ENCODE measurements at regions not wholly inside any gene's neighbourhood (a gene's known extent, or its start where the extent isn't known, plus 50 kb on each side); places are given as distances from the start of the nearest gene placed in this dataset.
"Not testable (repeated sequence)": the region's sequence is repeated elsewhere in the genome, so short reads cannot be mapped to it uniquely, and the experiment has no call there.

DNA sequence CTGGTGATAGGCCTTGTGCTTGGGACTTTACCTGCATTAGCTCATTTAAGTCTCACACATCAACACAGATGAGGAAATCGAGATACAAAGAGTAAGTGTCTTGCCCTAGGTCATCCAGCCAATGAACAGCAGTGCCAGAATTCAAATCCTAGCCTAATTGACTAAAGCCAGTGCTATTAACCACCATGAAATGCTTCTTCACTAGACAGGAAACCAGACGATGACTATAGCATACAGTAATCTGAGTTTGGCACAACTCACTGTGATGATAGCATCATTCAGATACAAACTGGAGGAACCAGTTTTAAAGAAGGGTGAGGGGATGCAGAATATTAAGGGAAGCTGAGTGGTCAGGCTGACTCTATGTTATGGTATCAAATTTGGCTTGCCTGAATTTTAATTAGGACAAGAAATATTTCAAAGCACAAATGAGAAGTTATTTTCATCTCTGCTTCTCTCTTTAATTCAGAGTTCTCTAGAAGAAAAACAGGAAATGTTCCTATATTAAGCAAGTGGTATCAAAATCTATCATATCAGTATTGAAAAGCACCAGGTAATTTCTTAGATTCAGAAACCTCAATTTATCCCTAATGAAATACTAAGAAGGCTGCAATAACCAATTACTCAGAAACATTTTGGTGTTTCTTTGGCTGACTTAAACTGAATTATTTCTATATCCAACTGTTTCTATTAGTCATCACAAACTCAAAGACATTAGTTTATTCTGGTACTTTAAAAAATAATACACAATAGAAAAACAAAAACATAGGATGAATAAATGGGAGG lies 147.0 kb upstream of the RASA1 start:
- ATAC-seq, result no peak
- intact Hi-C loops (cut with DNase I, micrococcal nuclease), result no loop called here
- DNase-seq, result no peak

DNA sequence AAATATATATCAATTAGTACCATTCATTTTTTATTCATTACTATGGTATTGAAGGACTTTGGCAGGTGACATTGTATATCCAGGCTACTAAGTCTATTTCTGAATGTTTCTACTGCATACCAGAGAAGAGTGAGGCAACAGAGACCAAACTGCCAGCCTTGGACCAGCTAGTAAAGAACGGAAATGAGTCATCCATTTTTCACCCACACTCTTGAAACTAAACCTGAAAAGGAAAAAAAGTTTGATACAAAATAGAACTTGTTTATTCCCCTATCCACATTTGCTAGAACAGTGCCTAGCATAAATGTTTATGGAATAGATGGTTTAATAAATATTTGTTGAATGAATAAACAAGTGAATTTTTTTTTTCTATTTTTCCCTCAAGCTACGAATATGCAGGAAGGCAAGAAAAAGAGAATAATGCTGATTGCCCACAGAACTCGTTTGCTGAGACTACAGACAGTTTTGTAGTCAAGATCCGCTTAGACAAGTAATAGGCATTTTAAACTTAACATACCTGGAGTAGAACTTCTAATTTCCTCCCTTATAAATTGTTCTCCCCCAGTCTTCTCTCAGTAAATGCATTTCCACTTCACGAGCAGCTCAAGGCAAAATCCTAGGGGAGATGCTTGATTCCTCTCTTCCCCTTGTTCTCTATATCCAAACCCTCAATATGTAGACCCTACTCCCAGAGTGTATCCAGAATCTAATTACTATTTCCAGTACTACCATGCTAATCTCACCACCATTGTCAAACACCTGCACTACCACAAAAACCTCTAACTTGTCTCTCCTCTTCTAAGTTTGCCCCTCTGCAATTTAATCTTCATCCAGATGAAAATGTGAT lies 146.2 kb upstream of the RASA1 start:
- intact Hi-C loops (cut with DNase I, micrococcal nuclease), result no loop called here
- ATAC-seq (peak; percentile 19), DNase-seq (no peak)

DNA sequence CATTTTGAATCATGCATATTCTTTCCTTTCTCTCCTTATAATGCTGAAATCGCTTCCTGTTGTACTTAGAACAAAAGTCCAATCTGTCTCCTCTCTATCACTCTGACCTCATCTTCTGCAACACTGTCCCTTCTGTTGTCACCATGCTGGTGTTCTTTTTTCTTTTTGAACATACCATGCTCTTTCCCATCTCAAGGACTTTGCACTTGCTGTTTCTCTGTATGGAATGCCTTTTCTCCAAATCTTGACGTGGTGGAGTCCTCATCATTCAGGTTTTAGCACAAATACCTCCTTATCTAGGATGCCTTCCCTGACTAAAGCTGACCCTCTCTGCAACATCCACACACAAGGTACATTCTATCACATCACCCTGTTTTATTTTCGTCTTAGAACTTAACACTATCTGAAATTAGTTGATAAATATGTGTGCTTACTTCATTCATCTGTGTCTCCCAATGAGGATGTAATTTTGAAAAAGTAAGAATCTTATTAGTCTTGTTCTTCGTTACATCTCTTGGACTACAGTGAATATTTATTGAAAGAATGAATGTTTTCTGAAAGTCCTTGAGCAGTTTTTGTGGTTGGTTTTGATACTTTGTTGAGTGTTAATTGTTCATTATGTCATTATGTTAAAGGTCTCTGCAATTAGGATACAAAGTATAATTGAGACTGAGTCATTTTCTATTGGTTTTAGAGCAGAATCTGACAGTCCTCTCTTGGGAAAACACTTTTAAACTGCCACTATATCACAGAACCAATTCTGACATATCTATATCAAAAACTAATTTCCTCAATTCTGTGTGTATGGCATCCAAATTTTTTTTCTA lies 145.3 kb upstream of the RASA1 start:
- DNase-seq, result no peak
- ATAC-seq, result no peak
- intact Hi-C loops (cut with DNase I, micrococcal nuclease), result no loop called here

DNA sequence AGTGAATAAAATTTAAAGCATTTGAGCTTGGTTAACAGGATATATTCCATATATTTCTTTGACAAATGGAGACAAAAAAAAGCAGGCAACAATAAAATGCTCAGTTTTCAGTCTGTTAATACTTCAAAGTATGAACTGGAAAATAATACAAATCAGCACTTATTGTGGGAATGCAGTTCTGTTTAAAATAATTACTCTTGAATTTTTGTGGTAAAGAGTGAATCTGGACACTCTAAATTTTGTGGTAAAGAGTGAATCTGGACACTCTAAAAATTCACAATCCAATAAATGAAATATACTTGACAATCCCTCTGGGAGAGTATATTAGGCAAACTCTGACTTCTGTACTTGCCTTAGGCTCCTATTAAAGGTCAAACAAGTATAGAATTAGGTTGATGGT lies 141.9 kb upstream of the RASA1 start:
- no peak for ATAC-seq
- intact Hi-C loops (cut with DNase I, micrococcal nuclease), result no loop called here
- no peak for DNase-seq

DNA sequence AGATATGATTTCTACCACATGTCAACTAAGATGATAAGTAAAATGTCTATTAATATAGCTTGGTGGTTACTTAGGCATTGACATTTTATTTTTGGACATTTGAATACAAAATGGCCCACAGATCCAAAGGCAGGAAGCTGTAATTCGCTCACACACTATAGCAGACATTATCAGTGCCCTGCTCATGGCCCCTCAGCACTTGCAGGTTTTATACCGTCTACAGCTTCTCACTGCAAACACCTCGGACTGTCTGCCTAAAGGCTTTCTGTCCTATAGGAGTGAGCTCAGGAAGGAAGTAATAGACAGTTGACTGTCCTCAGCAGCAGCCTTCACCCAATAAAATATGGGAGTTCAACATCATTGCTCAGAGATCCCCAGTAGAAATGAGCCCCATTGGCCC lies 140.8 kb upstream of the RASA1 start:
- ATAC-seq (no peak), DNase-seq (no peak)
- intact Hi-C loops (cut with DNase I, micrococcal nuclease), result no loop called here

DNA sequence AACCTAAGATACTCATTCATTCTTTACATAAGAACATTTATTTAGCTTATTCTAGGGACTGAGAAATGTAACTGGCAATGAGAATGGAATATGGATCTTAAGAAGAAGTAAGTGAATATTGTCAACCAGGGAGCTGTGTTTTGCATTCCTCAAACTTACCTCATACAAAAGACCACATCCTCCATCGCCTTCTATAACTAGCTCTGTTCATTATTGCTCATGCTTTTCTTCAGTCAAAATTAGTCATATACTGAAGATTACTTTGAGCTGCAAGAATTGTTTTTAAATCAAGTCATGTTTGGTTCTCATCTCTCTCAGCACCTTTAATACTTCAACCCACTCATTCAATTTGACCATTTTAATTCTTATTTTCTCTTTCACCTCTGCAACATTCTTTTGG lies 140.3 kb upstream of the RASA1 start:
- ATAC-seq (no peak), DNase-seq (no peak)
- intact Hi-C loops (cut with DNase I, micrococcal nuclease), result no loop called here

DNA sequence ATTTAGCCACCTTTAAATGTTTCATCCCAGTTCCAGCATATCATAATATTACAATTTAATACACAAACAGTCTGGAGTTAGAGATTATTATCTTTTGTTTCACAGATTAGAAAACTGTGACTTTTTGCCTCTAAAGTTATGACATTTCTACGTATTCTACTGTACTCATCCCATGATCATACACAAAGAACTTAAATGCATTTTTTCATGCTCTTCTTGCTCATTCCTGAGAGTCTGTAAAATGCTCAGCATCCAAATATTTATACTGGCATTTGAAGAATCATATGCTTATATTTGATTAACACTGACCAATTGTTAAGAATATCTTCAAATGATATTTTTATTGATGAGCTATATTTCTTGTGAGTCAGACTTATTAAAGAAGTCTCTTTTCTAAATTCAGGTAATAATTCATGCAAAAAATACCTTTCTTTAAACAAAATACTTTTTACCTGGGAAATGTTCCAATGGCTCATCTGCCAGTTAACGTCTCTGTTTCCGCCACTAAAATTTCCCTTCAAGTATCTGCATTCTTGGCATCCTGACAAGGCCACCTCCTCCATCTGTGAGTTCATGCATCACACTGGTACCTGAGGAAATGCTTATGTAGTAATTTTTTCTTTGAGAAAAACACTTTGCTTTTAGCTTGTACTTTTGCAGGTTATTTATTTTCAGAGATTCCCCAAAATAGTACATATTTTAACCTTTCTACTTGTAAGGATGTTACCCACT lies 139.6 kb upstream of the RASA1 start:
- DNase-seq (no peak), ATAC-seq (no peak)
- intact Hi-C loops (cut with DNase I, micrococcal nuclease), result no loop called here

DNA sequence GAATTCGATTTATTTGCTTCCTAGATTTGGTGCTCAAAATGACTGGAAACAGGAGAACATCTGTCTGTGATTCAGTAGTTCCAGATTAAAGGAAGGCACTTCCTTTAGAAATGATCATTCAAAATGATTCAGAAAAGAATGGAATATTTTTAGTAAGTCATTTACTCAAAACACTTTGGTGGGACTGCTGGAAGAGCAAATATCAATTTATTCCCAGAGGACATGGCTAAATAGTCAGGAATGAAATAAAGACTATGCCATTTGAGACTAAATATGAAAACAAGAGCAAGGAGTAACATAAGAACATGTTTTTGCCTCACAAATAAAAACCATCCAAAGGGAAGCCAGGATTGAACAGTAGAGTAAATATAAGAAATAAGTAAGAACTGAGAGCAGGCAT lies 138.6 kb upstream of the RASA1 start:
- no peak for ATAC-seq
- intact Hi-C loops (cut with DNase I, micrococcal nuclease), result no loop called here
- DNase-seq, result no peak

DNA sequence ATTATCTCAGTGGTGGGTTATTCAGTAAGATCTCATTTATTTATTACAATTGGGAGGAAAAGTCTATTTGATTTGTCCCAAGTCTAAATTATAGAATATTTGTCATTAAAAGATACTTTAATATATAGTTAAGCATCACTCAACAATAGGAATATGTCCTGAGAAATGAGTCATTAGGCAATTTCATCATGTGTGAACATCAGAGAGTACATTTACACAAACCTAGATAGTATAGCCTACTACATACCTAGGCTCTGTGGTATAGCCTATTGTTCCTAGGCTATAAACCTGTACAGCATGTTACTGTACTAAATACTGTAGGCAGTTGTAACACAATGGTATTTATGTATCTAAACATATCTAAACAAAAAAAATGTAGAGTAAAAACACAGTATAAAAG lies 135.0 kb upstream of the RASA1 start:
- DNase-seq, result no peak
- intact Hi-C loops (cut with DNase I, micrococcal nuclease), result no loop called here
- ATAC-seq, result no peak

DNA sequence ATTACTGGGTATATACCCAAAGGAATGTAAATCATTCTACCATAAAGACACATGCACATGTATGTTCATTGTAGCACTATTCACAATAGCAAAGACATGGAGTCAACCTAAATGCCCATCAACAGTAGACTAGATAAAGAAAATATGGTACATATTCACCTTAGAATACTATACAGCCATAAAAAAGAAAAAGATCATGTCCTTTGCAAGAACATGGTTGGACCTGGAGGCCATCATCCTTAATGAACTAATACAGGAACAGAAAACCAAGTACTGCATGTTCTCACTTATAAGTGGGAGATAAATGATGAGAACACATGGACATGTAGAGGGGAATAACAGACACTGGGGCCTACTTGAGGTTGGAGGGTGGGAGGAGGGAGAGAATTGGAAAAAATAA lies 133.2 kb upstream of the RASA1 start:
- intact Hi-C loops (cut with DNase I, micrococcal nuclease); ATAC-seq; DNase-seq: not testable (repeated sequence)

DNA sequence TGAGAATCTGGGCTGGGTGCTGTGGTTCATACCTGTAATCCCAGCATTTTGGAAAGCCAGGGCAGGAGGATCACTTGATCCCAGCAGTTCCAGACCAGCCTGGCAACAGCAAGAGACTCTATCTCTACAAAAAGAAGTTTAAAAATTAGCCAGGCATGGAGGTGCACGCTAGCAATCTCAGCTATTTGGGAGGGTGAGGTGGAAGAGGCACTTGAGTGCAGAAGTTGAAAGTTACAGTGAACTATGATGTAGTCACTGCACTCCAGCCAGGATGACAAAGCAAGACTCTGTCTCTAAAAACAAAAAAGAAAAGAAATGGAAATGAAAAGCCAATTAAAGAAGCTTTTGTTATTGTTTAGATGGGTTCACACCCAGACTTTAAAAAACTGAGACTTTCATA lies 131.6 kb upstream of the RASA1 start:
- DNase-seq (no peak), ATAC-seq (no peak)
- intact Hi-C loops (cut with DNase I, micrococcal nuclease), result no loop called here

DNA sequence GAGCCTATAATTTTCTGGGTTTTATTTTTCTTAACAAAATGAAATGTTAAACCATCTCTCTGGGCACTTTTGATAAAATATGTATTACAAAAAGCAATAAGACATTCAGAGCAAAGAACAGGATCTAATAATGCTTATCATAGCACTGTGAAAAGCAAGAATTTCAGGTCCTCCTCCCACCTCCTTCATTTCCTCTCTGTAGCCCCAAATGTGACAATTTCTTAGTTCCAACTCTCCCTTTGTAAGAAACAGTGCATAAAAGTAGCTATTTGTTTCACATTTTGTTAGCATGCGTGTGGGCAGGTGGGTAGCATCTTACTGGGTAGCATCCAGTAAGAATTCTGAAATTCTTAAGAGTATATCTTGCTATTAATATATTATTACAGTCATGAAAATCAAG lies 130.9 kb upstream of the RASA1 start:
- intact Hi-C loops (cut with DNase I, micrococcal nuclease), result no loop called here
- DNase-seq, result no peak
- no peak for ATAC-seq

DNA sequence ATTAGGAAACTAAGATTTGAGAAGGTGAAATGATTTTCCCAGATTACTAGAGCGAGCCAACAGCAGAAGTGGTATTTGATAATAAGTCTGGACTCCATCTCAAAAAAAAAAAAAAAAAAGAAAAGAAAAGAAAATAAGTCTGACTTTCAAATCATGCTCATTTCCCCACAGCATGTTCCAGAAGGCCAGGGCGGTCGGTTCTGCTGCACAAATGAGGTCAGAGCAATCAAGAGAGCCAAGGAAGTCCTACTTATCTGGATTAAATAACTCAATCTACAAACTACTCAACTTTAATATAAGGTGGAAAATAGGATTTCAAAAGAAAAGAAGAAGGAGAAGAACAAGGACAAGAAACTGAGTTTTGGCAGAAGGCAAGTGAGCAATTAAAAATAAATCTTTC lies 130.4 kb upstream of the RASA1 start:
- ATAC-seq (no peak), DNase-seq (no peak)
- intact Hi-C loops (cut with DNase I, micrococcal nuclease), result no loop called here

DNA sequence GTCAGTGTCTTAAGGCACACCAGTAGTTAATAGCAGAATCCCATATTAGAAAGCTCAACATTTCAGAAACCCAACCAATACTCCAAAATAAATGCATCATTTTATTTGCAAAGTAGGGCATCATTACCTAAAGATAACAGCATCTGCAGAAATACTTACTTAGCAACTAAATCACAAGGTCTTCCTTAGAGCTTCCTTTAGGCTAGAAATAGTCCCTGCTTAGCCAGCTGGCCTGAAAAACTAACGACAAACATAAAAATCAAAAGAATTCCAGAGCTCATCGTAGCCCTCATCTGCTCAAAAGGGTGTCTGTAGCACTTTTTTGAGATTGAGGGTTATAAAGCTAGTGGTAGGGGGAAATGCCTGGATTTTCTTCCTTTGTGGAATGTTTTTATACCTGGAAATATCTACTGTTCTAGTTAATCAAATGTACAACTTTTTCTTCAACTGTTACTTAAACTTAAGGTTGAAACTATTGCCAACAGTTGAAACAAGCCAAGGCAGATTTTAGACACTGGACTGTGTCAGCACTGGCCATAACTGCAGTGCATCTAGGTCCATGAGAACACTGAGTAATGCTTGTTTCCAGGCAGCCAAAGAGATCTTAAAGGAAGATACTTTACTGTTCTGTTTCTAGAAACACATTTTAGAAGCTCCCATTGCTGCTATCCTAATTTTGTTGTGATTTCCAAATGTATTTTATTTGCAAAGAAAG lies 129.4 kb upstream of the RASA1 start:
- DNase-seq (no peak), ATAC-seq (no peak)
- intact Hi-C loops (cut with DNase I, micrococcal nuclease), result no loop called here

DNA sequence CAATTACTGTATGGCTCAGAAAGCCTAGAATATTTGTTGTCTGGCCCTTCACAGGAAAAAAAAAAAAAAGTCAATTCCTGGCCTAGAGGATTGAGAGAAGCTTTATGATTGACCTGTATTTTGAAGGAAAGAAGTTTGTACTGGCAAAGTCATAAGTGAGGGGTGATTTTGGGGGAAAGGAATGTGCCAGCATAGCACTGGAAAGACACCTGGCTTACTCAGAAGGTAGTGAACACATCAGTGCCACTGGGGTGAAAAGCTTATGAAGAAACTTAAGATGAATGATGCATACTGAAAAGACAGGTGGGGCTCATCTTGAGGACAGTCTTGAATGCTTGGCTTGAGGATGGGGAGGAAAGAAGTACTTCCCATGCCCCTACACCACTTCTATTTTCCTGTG lies 127.9 kb upstream of the RASA1 start:
- intact Hi-C loops (cut with DNase I, micrococcal nuclease), result no loop called here
- DNase-seq (no peak), ATAC-seq (no peak)

DNA sequence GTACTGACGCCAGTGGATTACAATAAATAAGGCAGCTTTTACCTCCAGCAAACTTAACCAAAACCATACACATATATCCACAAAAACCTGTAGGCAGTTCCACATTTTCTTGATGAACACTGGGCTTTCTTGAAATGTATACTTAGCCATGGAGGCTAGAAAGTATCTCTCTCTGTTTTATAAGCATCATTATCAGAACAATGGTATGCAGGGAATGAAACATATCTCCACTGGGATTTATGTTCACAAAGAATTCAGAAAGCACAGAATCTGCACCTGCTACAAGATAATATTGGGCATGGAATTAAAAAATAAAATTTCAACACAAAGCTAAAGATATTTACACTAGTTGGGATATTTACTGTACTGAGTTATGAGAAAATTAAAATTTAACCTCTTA lies 126.1 kb upstream of the RASA1 start:
- no peak for ATAC-seq
- no peak for DNase-seq

DNA sequence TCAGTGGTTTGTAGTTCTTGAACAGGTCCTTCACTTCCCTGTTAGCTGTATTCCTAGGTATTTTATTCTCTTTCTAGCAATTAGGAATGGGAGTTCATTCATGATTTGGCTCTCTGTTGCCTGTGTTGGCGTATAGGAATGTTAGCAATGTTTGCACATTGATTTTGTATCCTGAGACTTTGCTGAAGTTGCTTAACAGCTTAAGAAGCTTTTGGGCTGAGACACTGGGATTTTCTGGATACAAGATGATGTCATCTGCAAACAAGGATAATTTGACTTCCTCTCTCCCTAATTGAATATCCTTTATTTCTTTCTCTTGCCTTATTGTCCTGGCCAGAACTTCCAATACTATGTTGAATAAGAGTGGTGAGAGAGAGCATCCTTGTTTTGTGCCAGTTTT lies 121.8 kb upstream of the RASA1 start:
- intact Hi-C loops (cut with DNase I, micrococcal nuclease); DNase-seq; ATAC-seq: not testable (repeated sequence)

More for the DNA sequence above, 126.1 kb upstream of the RASA1 start:
- intact Hi-C loops (cut with DNase I, micrococcal nuclease), result no loop called here

DNA sequence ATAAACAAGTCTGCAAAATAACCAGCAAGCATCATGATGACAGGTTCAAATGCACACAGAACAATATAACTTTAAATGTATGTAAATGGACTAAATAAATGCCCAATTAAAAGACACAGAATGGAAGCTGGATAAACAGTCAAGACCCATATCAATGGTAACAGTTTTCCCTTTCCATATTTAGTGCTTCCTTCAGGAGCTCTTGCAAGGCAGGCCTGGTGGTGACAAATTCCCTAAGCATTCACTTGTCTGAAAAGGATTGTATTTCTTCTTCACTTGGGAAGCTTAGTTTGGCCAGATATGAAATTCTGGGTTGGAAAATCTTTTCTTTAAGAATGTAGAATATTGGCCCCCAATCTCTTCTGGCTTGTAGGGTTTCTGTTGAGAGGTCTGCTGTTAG lies 120.2 kb upstream of the RASA1 start:
- intact Hi-C loops (cut with DNase I, micrococcal nuclease), result no loop called here

More for the DNA sequence above, 120.2 kb upstream of the RASA1 start:
- ATAC-seq (no peak), DNase-seq (no peak)
